Right lobe of liver (tissue), 4 donors: ENCODE measurements at regions not wholly inside any gene's neighbourhood (a gene's known extent, or its start where the extent isn't known, plus 50 kb on each side); places are given as distances from the start of the nearest gene placed in this dataset.

Experiments
- POLR2A ChIP-seq: fragments of 450-650 bp; IDR thresholded peaks from one replicate; pipeline ENCODE4 v1.6.1; 2017; ENCODE audit warnings: antibody characterized with exemption, mild to moderate bottlenecking
- TF ChIP-seq, protein P1 (sequence below), 4 donors: fragments of 200-600 bp in 3 of 4; fragments of 450-650 bp in 1 of 4; IDR thresholded peaks; one replicate each; pipeline versions ENCODE4 v1.5.1 to v1.8.0; 2016 to 2022; ENCODE audit warnings: antibody characterized with exemption in 4 of 4, mild to moderate bottlenecking in 2 of 4
- donor health status: DM: no; HTN: no; CAD: no.
- donor health status: DM: no; HTN: no; CAD: no.
- donor health status: DM: no; HTN: yes; CAD: no.

DNA sequence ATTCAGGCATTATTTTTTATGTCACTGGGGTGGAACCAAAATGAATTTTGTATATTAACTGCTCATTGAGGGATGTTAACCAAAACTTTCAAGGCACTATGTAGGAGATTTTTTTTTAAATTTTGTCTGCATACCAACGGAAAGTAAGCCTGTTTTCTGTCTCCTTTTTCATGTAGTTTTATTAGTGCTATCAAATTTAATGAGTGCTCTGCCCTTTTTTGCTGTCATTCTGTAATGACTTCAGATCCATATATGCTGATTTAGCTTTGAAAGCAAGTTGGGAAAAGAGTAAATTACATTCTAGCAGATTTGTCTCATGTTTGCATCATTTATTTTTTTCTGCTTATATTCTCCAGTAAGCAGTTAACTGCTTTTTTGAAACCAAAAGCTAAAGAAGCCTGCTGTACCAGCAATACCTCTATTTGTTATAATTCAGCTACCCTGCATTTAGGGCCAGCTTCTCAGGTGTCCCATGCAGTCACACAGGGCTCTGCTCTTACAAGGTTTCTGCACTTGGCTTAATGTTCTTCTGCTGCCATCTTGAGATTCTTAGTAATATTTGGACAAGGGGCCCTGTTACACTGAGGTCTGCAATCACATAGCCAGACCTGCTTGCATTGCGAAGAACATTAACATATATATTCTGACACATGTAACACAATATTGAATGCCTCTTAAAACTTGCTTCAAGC lies 429.0 kb downstream of the UTRN start:
- TF ChIP-seq, protein P1, sequence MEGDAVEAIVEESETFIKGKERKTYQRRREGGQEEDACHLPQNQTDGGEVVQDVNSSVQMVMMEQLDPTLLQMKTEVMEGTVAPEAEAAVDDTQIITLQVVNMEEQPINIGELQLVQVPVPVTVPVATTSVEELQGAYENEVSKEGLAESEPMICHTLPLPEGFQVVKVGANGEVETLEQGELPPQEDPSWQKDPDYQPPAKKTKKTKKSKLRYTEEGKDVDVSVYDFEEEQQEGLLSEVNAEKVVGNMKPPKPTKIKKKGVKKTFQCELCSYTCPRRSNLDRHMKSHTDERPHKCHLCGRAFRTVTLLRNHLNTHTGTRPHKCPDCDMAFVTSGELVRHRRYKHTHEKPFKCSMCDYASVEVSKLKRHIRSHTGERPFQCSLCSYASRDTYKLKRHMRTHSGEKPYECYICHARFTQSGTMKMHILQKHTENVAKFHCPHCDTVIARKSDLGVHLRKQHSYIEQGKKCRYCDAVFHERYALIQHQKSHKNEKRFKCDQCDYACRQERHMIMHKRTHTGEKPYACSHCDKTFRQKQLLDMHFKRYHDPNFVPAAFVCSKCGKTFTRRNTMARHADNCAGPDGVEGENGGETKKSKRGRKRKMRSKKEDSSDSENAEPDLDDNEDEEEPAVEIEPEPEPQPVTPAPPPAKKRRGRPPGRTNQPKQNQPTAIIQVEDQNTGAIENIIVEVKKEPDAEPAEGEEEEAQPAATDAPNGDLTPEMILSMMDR (IDR thresholded peaks at IDR 0.05): no peak
- no peak for TF ChIP-seq POLR2A
